K562 (cell line): ENCODE measurements at regions not wholly inside any gene's neighbourhood (a gene's known extent, or its start where the extent isn't known, plus 50 kb on each side); places are given as distances from the start of the nearest gene placed in this dataset.

Source experiments
- ATF7 ChIP-seq: fragments of 450-650 bp; IDR thresholded peaks from 2 replicates; pipeline ENCODE4 v1.7.1; 2014; ENCODE audit warnings: mild to moderate bottlenecking, moderate library complexity
- CCAR2 ChIP-seq: fragments of 200-400 bp; formaldehyde crosslinking; IDR thresholded peaks from 2 replicates; pipeline ENCODE4 v1.6.1; 2017; ENCODE audit warnings: mild to moderate bottlenecking, low read depth, low read length
- CHD2 ChIP-seq: IDR thresholded peaks from 2 replicates; pipeline ENCODE4 v1.6.1; 2011; ENCODE audit warnings: low read depth, low read length
- CTCF ChIP-seq, 3 experiments: IDR thresholded peaks in 2 of 3; conservative IDR thresholded peaks in 1 of 3; 2 replicates each; pipeline ENCODE4 v1.5.1; 2011 to 2012; ENCODE audit warnings: low read length in 3 of 3, mild to moderate bottlenecking in 3 of 3, control low read depth in 2 of 3, improper control_type of control experiment in 1 of 3, inconsistent platforms in 1 of 3, low read depth in 1 of 3, mixed read lengths in 1 of 3, moderate library complexity in 1 of 3; ENCODE audit not compliant: insufficient read depth in 2 of 3
- DPF2 ChIP-seq: fragments of 450-650 bp; IDR thresholded peaks from 2 replicates; pipeline ENCODE4 v1.6.1; 2016
- IRF1 ChIP-seq: sonication (generic); formaldehyde crosslinking; IDR thresholded peaks from 2 replicates; pipeline ENCODE4 v1.8.0; 2022; ENCODE audit warnings: missing genetic modification reagents, mild to moderate bottlenecking, borderline replicate concordance
- MXI1 ChIP-seq: IDR thresholded peaks from 2 replicates; pipeline ENCODE4 v1.6.1; 2011; ENCODE audit warnings: low read depth, mild to moderate bottlenecking, improper control_type of control experiment, low read length
- NRF1 ChIP-seq, 2 experiments: fragments of 450-650 bp; IDR thresholded peaks in 1 of 2; conservative IDR thresholded peaks in 1 of 2; 2 replicates each; pipeline ENCODE4 v1.6.1; 2014; ENCODE audit warnings: mild to moderate bottlenecking in 2 of 2
- SAFB2 ChIP-seq: fragments of 200-400 bp; formaldehyde crosslinking; IDR thresholded peaks from 2 replicates; pipeline ENCODE4 v1.6.1; 2018; ENCODE audit warnings: borderline replicate concordance, low read length, low read depth, moderate library complexity; ENCODE audit not compliant: severe bottlenecking

- TF ChIP-seq IRF1 (CRISPR knock-in tag) (no peak), CCAR2 (no peak), CHD2 (no peak), NRF1 (conservative IDR thresholded peaks at IDR 0.05 in 1 of 2, IDR thresholded peaks at IDR 0.05 in 1 of 2) (no peak), DPF2 (no peak), CTCF (IDR thresholded peaks at IDR 0.05 in 2 of 3, conservative IDR thresholded peaks at IDR 0.05 in 1 of 3; ENCODE audit: insufficient read depth in 2 of 3, low read depth in 1 of 3, low read length in 3 of 3) (no peak), ATF7 (no peak), MXI1 (no peak), SAFB2 (no peak)
Measured at GRCh38 chr2:123747326-123747725, 277.8 kb upstream of the CNTNAP5 start.
